ENCODE measurements at regions not wholly inside any gene's neighbourhood (a gene's known extent, or its start where the extent isn't known, plus 50 kb on each side); places are given as distances from the start of the nearest gene placed in this dataset.

- no peak for DNase-seq
- H3K36me3 ChIP-seq, result no peaks in the 10 kb centered on the region
- TF ChIP-seq POLR2A (IDR thresholded peaks at IDR 0.05) (no peak), POLR2AphosphoS5 (IDR thresholded peaks at IDR 0.05) (no peak), EP300 (IDR thresholded peaks at IDR 0.05; ENCODE audit: low read depth) (no peak), CTCF (IDR thresholded peaks at IDR 0.05) (no peak)
- no peak overlapping the region for H3K4me3 ChIP-seq
- intact Hi-C loops (cut with DNase I; ENCODE audit: low total_unique reads), result no loop called here
- no peaks in the 10 kb centered on the region for H3K9me3 ChIP-seq
- H3K27ac ChIP-seq, result no peak overlapping the region
- peaks cover 4% of the 10 kb centered on the region for H3K27me3 ChIP-seq
- in situ Hi-C loops (cut with MboI; ENCODE audit: low pct_ligation_motif_present in 1 of 4, low pct_unique_long_range_greater_than_20kb in 1 of 4, low sequenced_read_pairs in 3 of 4), result no loop called here
- 63% methylated on average over 2 of the region's 2 CpGs; no CpG with 5 or more reads in 1 of the 2 donors for WGBS, 2 donors (ENCODE audit: low coverage in 1 of 2)
- no peaks in the 10 kb centered on the region for H3K4me1 ChIP-seq
Measured at GRCh38 chr13:74452881-74453280, 318.7 kb upstream of the KLF12 start.

- 69% methylated on average over 2 of the region's 2 CpGs for WGBS, 2 donors (ENCODE audit: low coverage in 1 of 2)
- intact Hi-C loops (cut with DNase I; ENCODE audit: low total_unique reads) (no loop called here), in situ Hi-C loops (cut with MboI; ENCODE audit: low pct_ligation_motif_present in 1 of 4, low pct_unique_long_range_greater_than_20kb in 1 of 4, low sequenced_read_pairs in 3 of 4) (no loop called here)
- no peak overlapping the region for H3K27ac ChIP-seq
- TF ChIP-seq POLR2AphosphoS5 (IDR thresholded peaks at IDR 0.05), result no peak
- no peak for TF ChIP-seq CTCF (IDR thresholded peaks at IDR 0.05)
- H3K9me3 ChIP-seq, result no peaks in the 10 kb centered on the region
- H3K36me3 ChIP-seq, result no peaks in the 10 kb centered on the region
- H3K4me1 ChIP-seq, result no peaks in the 10 kb centered on the region
- H3K27me3 ChIP-seq, result peaks cover 4% of the 10 kb centered on the region
- no peak for DNase-seq
- H3K4me3 ChIP-seq, result no peak overlapping the region
Measured at GRCh38 chr13:74452176-74452575, 318.0 kb upstream of the KLF12 start.

GRCh38 chr13:74450964-74451363 lies 316.8 kb upstream of the KLF12 start:
- H3K9me3 ChIP-seq, result no peaks in the 10 kb centered on the region
- in situ Hi-C loops (cut with MboI; ENCODE audit: low pct_ligation_motif_present in 1 of 4, low pct_unique_long_range_greater_than_20kb in 1 of 4, low sequenced_read_pairs in 3 of 4) (no loop called here), intact Hi-C loops (cut with DNase I; ENCODE audit: low total_unique reads) (no loop called here)
- no peak for TF ChIP-seq POLR2AphosphoS5 (IDR thresholded peaks at IDR 0.05)
- no peak for TF ChIP-seq EP300 (IDR thresholded peaks at IDR 0.05; ENCODE audit: low read depth)
- TF ChIP-seq CTCF (IDR thresholded peaks at IDR 0.05), result no peak
- TF ChIP-seq POLR2A (IDR thresholded peaks at IDR 0.05), result no peak
- no peak overlapping the region for H3K27ac ChIP-seq
- 47 to 58% methylated on average over 2 to 3 of the region's 3 CpGs for WGBS, 2 donors (ENCODE audit: low coverage in 1 of 2)
- H3K36me3 ChIP-seq, result no peaks in the 10 kb centered on the region
- H3K4me3 ChIP-seq, result no peak overlapping the region
- no peaks in the 10 kb centered on the region for H3K4me1 ChIP-seq
- no peak for DNase-seq
- H3K27me3 ChIP-seq, result peaks cover 4% of the 10 kb centered on the region

GRCh38 chr13:74450525-74450845 lies 316.3 kb upstream of the KLF12 start:
- WGBS, 2 donors (ENCODE audit: low coverage in 1 of 2), result 80 to 90% methylated on average over 3 of the region's 3 CpGs

GRCh38 chr13:74449811-74450524 lies 315.8 kb upstream of the KLF12 start:
- Histone ChIP-seq H3K4me1 (no peaks in the 10 kb centered on the region), H3K27me3 (peaks cover 4% of the 10 kb centered on the region), H3K9me3 (no peaks in the 10 kb centered on the region), H3K27ac (no peak overlapping the region), H3K4me3 (no peak overlapping the region), H3K36me3 (no peaks in the 10 kb centered on the region)
- TF ChIP-seq POLR2A (IDR thresholded peaks at IDR 0.05) (no peak), EP300 (IDR thresholded peaks at IDR 0.05; ENCODE audit: low read depth) (no peak), CTCF (IDR thresholded peaks at IDR 0.05) (no peak), POLR2AphosphoS5 (IDR thresholded peaks at IDR 0.05) (no peak)
- DNase-seq, result no peak
- intact Hi-C loops (cut with DNase I; ENCODE audit: low total_unique reads), result no loop called here
- in situ Hi-C loops (cut with MboI; ENCODE audit: low pct_ligation_motif_present in 1 of 4, low pct_unique_long_range_greater_than_20kb in 1 of 4, low sequenced_read_pairs in 3 of 4), result no loop called here
- 76 to 86% methylated on average over 2 of the region's 2 CpGs for WGBS, 2 donors (ENCODE audit: low coverage in 1 of 2)

More at GRCh38 chr13:74450525-74450845, 316.3 kb upstream of the KLF12 start:
- peaks cover 4% of the 10 kb centered on the region for H3K27me3 ChIP-seq
- in situ Hi-C loops (cut with MboI; ENCODE audit: low pct_ligation_motif_present in 1 of 4, low pct_unique_long_range_greater_than_20kb in 1 of 4, low sequenced_read_pairs in 3 of 4), result no loop called here
- H3K9me3 ChIP-seq, result no peaks in the 10 kb centered on the region
- H3K4me1 ChIP-seq, result no peaks in the 10 kb centered on the region
- TF ChIP-seq POLR2A (IDR thresholded peaks at IDR 0.05), result no peak
- TF ChIP-seq EP300 (IDR thresholded peaks at IDR 0.05; ENCODE audit: low read depth), result no peak
- H3K36me3 ChIP-seq, result no peaks in the 10 kb centered on the region
- DNase-seq, result no peak
- intact Hi-C loops (cut with DNase I; ENCODE audit: low total_unique reads), result no loop called here
- H3K27ac ChIP-seq, result no peak overlapping the region
- H3K4me3 ChIP-seq, result no peak overlapping the region
